HG03575 (cell line): ENCODE measurements at regions not wholly inside any gene's neighbourhood (a gene's known extent, or its start where the extent isn't known, plus 50 kb on each side); places are given as distances from the start of the nearest gene placed in this dataset.
"Not testable (repeated sequence)": the region's sequence is repeated elsewhere in the genome, so short reads cannot be mapped to it uniquely, and the experiment has no call there.

Experiments
- ATAC-seq: cut with Tn5 transposase; IDR thresholded peaks from one replicate; pipeline ENCODE4 v1.9.1; 2021; ENCODE audit not compliant: unreplicated experiment, insufficient number of reproducible peaks, low FRiP score; ENCODE audit errors: extremely low read depth

DNA sequence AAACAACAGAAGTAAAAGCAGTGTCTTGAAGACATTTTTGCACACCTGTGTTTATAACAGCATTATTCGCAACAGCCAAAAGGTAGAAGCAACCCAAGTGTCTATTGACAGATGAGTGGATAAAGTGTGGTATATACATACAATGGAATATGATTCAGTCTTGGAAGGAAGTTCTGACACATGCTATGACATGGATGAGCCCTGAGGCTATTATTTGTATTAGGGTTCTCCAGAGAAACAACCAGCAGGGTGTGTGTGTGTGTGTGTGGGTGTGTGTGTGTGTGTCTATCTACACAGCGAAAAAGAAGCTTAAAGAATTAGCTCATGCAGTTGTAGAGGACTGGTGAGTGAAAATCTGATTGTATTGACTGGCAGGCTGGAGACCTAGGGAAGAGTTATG, 153.7 kb downstream of the KLRB1 start:
- not testable (repeated sequence) for ATAC-seq

GRCh38 chr12:9450127-9450567, 157.6 kb downstream of the KLRB1 start:
- not testable (repeated sequence) for ATAC-seq

DNA sequence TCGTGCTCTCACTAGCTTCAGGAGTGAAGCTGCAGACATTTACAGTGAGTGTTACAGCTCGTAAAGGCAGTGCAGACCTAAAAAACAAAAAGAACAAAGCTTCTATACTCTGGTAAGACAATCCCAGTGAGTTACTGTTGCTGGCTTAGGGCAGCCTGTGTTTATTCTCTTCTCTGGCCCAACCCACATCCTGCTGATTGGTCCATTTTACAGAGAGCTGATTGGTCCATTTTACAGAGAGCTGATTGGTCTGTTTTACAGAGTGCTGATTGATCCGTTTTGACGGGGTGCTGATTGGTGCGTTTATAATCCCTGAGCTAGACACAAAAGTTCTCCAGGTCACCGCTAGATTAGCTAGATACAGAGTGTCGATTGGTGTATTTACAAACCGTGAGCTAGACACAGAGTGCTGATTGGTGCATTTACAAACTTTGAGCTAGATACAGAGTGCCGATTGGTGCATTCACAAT, 158.0 kb downstream of the KLRB1 start:
- ATAC-seq = not testable (repeated sequence)

DNA sequence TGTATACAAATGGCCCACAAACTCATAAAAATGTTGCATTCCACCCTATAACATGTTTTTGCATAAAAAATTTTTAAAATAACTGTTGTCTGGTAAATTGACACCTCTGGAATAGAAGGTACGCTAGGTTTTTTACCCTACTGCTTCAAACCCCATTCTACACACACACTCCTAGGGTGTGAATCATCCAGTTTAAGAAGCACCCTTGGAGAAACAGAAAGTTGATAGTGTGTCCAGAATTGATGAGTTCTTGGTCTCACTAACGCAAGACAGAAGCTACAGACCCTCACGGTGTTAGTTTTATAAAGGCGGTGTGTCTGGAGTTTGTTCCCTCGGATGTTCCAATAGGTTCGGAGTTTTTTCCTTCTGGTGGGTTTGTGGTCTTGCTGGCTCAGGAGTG, 158.5 kb downstream of the KLRB1 start:
- ATAC-seq = no peak

GRCh38 chr12:9448648-9449047, 159.1 kb downstream of the KLRB1 start:
- not testable (repeated sequence) for ATAC-seq

DNA sequence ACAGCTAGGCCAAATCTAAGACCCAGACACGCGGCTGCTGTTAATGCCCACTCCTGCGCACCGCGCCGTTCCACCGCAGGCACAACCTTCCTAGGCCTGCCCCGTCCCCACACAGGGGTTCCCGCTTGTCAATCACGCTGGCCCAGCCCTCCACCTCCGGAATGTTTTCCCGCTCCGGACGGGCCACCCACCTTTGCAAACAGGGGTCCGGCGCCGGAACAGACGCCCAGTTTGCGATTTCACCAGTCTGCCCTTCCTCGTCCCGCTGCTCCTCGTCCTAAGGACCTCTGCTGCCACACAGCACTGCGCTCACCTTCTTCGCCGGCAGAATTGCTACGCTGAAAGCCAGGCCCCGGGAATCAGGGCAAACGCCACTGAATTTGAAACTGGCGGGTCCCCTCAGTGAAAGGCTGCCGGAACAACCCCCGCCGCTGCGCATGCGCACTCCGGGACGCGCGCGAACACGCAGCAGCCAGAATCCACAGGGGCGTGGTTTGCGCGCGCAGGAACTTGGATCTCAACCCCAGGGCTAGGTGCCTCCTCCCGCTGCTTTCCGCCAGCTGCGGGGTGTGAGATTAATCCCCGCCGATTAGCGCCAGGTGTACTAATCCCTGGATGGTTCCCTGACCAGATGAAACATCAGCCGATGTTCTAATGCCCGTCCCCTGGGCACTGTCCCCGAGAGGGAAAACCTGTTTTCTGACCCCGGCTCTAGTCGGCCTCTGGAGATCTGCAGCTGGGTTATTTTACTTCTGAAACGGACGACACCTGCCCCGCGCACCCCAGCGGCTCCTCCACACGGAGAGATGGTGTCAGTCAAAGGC, 159.7 kb downstream of the KLRB1 start:
- not testable (repeated sequence) for ATAC-seq

DNA sequence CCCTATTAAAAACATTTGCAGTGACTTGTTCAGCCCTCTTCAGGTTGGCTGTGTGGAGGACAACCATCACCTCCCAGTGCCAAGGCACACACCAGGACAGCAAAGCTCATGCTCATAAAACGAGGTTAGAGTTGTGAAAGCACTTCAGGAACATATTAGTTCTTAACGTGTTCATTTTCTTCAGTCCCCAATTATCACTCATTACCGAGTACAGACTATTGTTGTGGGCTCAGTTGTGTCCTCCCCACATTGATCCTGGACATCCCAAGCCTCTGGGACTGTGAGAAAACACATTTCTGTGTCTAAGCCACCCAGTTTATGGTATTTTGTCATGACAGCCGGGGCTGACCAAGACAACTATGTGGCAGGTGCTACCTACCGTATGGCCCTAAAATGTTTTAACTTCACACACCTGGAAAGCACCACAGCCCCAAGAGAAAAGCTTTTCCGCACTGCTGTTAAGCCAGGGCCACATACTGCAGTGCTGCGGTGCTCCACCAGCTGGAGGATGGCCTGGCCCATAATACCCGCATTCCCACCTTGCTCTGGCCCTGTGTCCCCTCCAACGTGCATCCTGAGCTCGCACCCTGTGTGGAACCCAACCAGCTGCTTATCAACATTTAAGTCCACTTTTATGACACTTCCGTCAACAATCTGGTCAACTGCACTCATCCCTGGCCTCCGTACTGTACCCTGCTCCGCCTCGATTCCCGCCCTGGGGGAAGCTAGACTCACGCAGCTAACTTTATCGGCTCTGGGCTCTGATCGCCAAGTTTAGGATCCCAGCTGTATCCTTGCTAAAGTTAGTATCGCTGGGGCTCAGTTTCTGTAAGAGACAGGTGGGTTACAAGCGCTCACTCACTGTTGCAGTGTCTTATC, 160.6 kb downstream of the KLRB1 start:
- ATAC-seq = not testable (repeated sequence)

GRCh38 chr12:9440428-9440827, 167.3 kb downstream of the KLRB1 start:
- ATAC-seq = not testable (repeated sequence)

DNA sequence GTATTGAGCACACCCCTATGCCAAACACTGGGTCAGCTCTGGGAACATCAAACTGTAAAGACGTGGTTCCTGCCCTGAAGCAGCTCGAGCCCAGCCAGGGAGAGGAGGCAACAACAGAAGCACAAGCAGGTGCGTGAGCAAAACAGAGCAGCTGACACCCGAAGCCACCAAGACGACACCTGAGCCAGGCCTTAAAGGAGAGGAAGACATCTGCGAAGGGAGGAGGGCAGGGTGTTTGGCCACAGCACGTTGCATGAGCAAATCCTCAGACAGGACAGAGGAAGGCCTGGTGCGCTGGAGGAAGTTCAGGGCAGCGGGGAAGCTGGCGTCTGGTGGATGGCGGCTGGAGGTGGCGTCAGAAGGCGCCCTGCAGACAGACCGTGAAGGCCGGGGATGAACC, 172.0 kb downstream of the KLRB1 start:
- not testable (repeated sequence) for ATAC-seq

DNA sequence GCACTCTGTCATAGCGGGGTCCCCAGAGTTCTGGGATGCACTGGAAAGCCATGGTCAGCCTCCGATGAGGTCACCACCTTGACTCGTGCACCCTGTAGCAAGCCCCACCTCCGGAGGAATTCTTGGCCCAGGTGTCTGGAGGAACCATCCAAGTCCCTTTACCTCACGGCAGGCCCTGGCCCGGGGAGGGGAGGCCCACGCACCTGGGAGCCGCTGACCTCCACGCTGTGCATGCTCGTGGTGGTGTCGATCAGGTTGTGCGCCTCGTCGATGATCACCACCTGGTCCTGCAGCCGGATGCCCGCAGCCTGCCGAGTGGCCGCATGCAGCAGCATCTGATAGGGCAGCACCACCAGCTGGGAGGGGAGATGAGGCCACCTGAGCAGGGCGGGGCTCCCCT, 177.3 kb downstream of the KLRB1 start:
- ATAC-seq = not testable (repeated sequence)

- not testable (repeated sequence) for ATAC-seq
Observed at GRCh38 chr12:9428856-9429255, 178.9 kb downstream of the KLRB1 start.

GRCh38 chr12:9425429-9425828, 182.3 kb downstream of the KLRB1 start:
- ATAC-seq = not testable (repeated sequence)

- ATAC-seq = not testable (repeated sequence)
Observed at GRCh38 chr12:9424175-9424740, 183.5 kb downstream of the KLRB1 start.

- not testable (repeated sequence) for ATAC-seq
Observed at GRCh38 chr12:9422689-9423088, 185.0 kb downstream of the KLRB1 start.

DNA sequence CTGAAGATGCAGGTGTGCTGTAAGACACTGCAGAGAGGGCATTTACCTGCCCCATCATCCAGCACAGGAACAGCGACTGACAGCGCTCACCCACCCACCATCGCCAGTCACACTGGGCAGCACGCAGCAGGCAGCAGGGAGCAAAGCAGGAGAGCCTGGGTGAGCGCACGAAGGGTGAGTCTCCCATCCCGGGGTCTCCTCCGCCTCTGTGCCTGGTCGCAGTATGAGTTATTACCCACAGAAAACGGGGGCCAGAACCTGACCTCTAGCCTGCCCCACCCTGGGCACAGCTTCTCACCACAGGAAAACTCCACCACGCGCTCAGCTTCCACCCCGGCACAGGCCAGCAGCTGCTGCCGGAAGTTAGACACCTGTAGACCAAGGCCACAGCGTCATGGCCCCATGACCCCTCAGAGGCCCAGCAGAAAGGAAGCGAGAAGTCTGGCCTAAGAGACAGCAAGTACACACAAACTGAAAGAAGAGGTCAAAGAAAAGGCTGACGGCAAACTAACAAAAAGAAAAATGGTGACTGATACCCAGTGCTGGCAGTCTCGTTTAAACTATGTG, 186.1 kb downstream of the KLRB1 start:
- not testable (repeated sequence) for ATAC-seq

GRCh38 chr12:9420817-9421519, 186.7 kb downstream of the KLRB1 start:
- ATAC-seq = not testable (repeated sequence)

DNA sequence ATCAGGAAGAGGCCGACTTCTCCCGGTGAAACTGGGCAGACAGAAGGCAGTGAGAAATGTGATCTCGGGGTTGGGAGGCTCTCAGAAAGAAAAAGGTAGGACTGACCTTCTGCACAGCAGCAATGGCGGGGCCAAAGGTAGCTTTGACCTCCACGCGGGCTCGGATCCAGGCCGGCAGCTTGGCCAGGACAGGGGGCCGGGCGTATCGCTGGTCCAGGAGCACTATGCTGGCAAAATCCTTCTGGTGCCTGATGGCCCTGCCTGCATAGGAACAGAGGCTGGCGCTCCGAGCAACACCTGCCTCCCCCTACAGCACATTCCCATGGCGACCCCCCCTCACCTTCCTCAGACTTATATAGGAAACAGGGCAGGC, 189.1 kb downstream of the KLRB1 start:
- ATAC-seq = not testable (repeated sequence)

GRCh38 chr12:9417947-9418668, 189.6 kb downstream of the KLRB1 start:
- not testable (repeated sequence) for ATAC-seq
